ENCODE measurements at regions not wholly inside any gene's neighbourhood (a gene's known extent, or its start where the extent isn't known, plus 50 kb on each side); places are given as distances from the start of the nearest gene placed in this dataset.

DNA sequence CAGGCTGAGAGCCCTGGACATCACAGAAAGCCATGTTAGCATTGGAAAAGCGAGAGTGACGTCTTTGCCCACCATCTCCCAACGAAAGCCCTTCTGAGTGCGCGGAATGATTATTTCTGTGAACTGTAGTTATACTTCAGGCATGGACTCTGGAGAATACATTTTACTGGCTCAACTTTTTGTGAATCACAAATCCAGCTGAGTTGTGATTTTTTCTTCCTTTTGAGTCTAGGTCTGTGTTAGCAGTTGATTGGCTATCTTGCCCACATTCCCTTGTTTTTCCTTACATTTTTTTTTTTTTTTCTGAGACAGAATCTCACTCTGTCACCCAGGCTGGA, 183.1 kb downstream of the INO80D start:
- no peak for TF ChIP-seq POLR2A (IDR thresholded peaks at IDR 0.05)
- TF ChIP-seq, protein P1, sequence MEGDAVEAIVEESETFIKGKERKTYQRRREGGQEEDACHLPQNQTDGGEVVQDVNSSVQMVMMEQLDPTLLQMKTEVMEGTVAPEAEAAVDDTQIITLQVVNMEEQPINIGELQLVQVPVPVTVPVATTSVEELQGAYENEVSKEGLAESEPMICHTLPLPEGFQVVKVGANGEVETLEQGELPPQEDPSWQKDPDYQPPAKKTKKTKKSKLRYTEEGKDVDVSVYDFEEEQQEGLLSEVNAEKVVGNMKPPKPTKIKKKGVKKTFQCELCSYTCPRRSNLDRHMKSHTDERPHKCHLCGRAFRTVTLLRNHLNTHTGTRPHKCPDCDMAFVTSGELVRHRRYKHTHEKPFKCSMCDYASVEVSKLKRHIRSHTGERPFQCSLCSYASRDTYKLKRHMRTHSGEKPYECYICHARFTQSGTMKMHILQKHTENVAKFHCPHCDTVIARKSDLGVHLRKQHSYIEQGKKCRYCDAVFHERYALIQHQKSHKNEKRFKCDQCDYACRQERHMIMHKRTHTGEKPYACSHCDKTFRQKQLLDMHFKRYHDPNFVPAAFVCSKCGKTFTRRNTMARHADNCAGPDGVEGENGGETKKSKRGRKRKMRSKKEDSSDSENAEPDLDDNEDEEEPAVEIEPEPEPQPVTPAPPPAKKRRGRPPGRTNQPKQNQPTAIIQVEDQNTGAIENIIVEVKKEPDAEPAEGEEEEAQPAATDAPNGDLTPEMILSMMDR (IDR thresholded peaks at IDR 0.05), result no peak
- TF ChIP-seq EP300 (IDR thresholded peaks at IDR 0.05), result no peak
